ENCODE measurements at regions not wholly inside any gene's neighbourhood (a gene's known extent, or its start where the extent isn't known, plus 50 kb on each side); places are given as distances from the start of the nearest gene placed in this dataset.
"Not testable (repeated sequence)": the region's sequence is repeated elsewhere in the genome, so short reads cannot be mapped to it uniquely, and the experiment has no call there.

DNA sequence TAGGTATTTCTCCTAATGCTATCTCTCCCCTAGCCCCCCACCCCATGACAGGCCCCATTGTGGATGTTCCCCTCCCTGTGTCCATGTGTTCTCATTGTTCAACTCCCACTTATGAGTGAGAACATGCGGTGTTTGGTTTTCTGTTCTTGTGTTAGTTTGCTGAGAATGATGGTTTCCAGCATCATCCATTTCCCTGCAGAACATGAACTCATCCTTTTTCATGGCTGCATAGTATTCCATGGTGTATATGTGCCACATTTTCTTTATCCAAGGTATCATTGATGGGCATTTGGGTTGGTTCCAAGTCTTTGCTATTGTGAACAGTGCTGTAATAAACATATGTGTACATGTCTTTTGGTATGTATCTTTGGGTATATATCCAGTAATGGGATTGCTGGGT is 61.2 kb upstream of the KCNH5 start:
- TF ChIP-seq, protein P1, sequence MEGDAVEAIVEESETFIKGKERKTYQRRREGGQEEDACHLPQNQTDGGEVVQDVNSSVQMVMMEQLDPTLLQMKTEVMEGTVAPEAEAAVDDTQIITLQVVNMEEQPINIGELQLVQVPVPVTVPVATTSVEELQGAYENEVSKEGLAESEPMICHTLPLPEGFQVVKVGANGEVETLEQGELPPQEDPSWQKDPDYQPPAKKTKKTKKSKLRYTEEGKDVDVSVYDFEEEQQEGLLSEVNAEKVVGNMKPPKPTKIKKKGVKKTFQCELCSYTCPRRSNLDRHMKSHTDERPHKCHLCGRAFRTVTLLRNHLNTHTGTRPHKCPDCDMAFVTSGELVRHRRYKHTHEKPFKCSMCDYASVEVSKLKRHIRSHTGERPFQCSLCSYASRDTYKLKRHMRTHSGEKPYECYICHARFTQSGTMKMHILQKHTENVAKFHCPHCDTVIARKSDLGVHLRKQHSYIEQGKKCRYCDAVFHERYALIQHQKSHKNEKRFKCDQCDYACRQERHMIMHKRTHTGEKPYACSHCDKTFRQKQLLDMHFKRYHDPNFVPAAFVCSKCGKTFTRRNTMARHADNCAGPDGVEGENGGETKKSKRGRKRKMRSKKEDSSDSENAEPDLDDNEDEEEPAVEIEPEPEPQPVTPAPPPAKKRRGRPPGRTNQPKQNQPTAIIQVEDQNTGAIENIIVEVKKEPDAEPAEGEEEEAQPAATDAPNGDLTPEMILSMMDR (IDR thresholded peaks at IDR 0.05; ENCODE audit: low read depth, low read length) = not testable (repeated sequence)
- not testable (repeated sequence) for TF ChIP-seq POLR2A (IDR thresholded peaks at IDR 0.05; ENCODE audit: extremely low read depth, insufficient read length)
